Spleen (tissue), 11 donors: ENCODE measurements at regions not wholly inside any gene's neighbourhood (a gene's known extent, or its start where the extent isn't known, plus 50 kb on each side); places are given as distances from the start of the nearest gene placed in this dataset.

Source experiments
- DNase-seq: peaks from one replicate; pipeline ENCODE4 v3.0.0-alpha.2; 2020
- H3K27ac ChIP-seq, 8 donors: fragments of 200-600 bp; sonication (generic) in 7 of 8; 1 replicate in 4 of 8; 2 replicates in 4 of 8; pipeline versions ENCODE4 v1.5.0 to v1.8.0; 2016 to 2021; ENCODE audit warnings: inconsistent platforms in 4 of 8, mild to moderate bottlenecking in 4 of 8, moderate library complexity in 1 of 8
- H3K27me3 ChIP-seq, 7 donors: fragments of 200-600 bp; sonication (generic) in 6 of 7; replicated peaks in 1 of 7; 1 replicate in 4 of 7; 2 replicates in 3 of 7; pipeline versions ENCODE4 v1.5.0 to v1.8.0; 2016 to 2021; ENCODE audit warnings: inconsistent platforms in 3 of 7, mild to moderate bottlenecking in 1 of 7
- H3K36me3 ChIP-seq, 6 donors: fragments of 200-600 bp; sonication (generic) in 5 of 6; 1 replicate in 4 of 6; 2 replicates in 2 of 6; pipeline versions ENCODE4 v1.5.0 to v1.8.0; 2016 to 2021; ENCODE audit warnings: inconsistent platforms in 2 of 6
- H3K4me1 ChIP-seq, 6 donors: fragments of 200-600 bp; sonication (generic) in 5 of 6; 1 replicate in 3 of 6; 2 replicates in 3 of 6; pipeline versions ENCODE4 v1.5.0 to v1.8.0; 2016 to 2021; ENCODE audit warnings: inconsistent platforms in 3 of 6
- H3K4me3 ChIP-seq, 8 donors: fragments of 200-600 bp; sonication (generic) in 7 of 8; 1 replicate in 4 of 8; 2 replicates in 4 of 8; pipeline versions ENCODE4 v1.5.0 to v1.8.0; 2016 to 2021; ENCODE audit warnings: inconsistent platforms in 4 of 8, mild to moderate bottlenecking in 4 of 8, moderate library complexity in 2 of 8
- H3K9me3 ChIP-seq, 8 donors: fragments of 200-600 bp; sonication (generic) in 7 of 8; 1 replicate in 4 of 8; 2 replicates in 4 of 8; pipeline versions ENCODE4 v1.5.0 to v1.8.0; 2016 to 2021; ENCODE audit warnings: inconsistent platforms in 4 of 8
- CTCF ChIP-seq, 11 experiments: fragments of 200-600 bp in 7 of 11; fragments of 450-650 bp in 4 of 11; sonication (generic) in 4 of 11; IDR thresholded peaks in 8 of 11; conservative IDR thresholded peaks in 3 of 11; 1 replicate in 7 of 11; 2 replicates in 4 of 11; pipeline versions ENCODE4 v1.4.0 to v1.8.0; 2016 to 2021; ENCODE audit warnings: antibody characterized with exemption in 11 of 11, inconsistent platforms in 4 of 11, mild to moderate bottlenecking in 1 of 11
- POLR2A ChIP-seq, 3 donors: fragments of 450-650 bp; IDR thresholded peaks; one replicate each; pipeline ENCODE4 v1.5.1; 2017; ENCODE audit warnings: antibody characterized with exemption in 3 of 3, mild to moderate bottlenecking in 1 of 3
- POLR2AphosphoS5 ChIP-seq, 3 donors: sonication (generic); formaldehyde crosslinking; IDR thresholded peaks; one replicate each; pipeline ENCODE4 v1.5.1; 2017; ENCODE audit warnings: antibody characterized with exemption in 3 of 3
- WGBS, 5 donors: extraction: QIAGEN DNeasy Blood & Tissue Kit in 3 of 5; methylation state at CpG; one replicate each; pipeline versions ENCODE4 v1.1.5 to v1.1.7; 2013 to 2018; 5-methylcytosine and 5-hydroxymethylcytosine counted together
- intact Hi-C: fragments of 100-400 bp; cut with DNase I; formaldehyde crosslinking; loops from one replicate; pipeline ENCODE4 v1.15.0; 2023; ENCODE audit warnings: low total_unique reads
- donor health status: healthy with polysubstance abuse.
- donor health status: DM: no; HTN: no; CAD: no; lungs with moderate emphysema.
- donor health status: DM: no; HTN: no; CAD: no.
- donor health status: Bipolar disorder and iron deficiency.
- donor health status: healthy.
- donor health status: DM: no; HTN: no; CAD: no.
- donor health status: DM: yes; HTN: yes; CAD: no.

GRCh38 chr7:123060446-123060845 is 64.9 kb upstream of the TAS2R16 start:
- Histone ChIP-seq H3K4me3 (no peak overlapping the region), H3K27ac (no peak overlapping the region), H3K4me1 (no peaks in the 10 kb centered on the region), H3K36me3 (no peaks in the 10 kb centered on the region), H3K27me3 (no peaks in the 10 kb centered on the region), H3K9me3 (no peaks in the 10 kb centered on the region)
- no peak for DNase-seq
- TF ChIP-seq CTCF (IDR thresholded peaks at IDR 0.05 in 8 of 11, conservative IDR thresholded peaks at IDR 0.05 in 3 of 11) (no peak), POLR2AphosphoS5 (IDR thresholded peaks at IDR 0.05) (no peak), POLR2A (IDR thresholded peaks at IDR 0.05) (no peak)
- intact Hi-C loops: no loop called here

- DNase-seq: no peak
- H3K4me3 ChIP-seq: no peak overlapping the region
- H3K36me3 ChIP-seq: no peaks in the 10 kb centered on the region
- H3K9me3 ChIP-seq: peaks cover 0 to 10% (median 4%) of the 10 kb centered on the region in 8 donors
- intact Hi-C loops: no loop called here
- H3K27me3 ChIP-seq: no peaks in the 10 kb centered on the region
- TF ChIP-seq POLR2AphosphoS5 (IDR thresholded peaks at IDR 0.05) (no peak), CTCF (IDR thresholded peaks at IDR 0.05 in 8 of 11, conservative IDR thresholded peaks at IDR 0.05 in 3 of 11) (no peak), POLR2A (IDR thresholded peaks at IDR 0.05) (no peak)
- no peak overlapping the region for H3K27ac ChIP-seq
- H3K4me1 ChIP-seq: no peaks in the 10 kb centered on the region
Measured at GRCh38 chr7:123057911-123058310, 62.4 kb upstream of the TAS2R16 start.

- Histone ChIP-seq H3K36me3 (no peaks in the 10 kb centered on the region), H3K9me3 (peaks cover 0 to 42% (median 29%) of the 10 kb centered on the region in 8 donors), H3K27me3 (no peaks in the 10 kb centered on the region), H3K4me3 (no peak overlapping the region), H3K4me1 (no peaks in the 10 kb centered on the region), H3K27ac (no peak overlapping the region)
- intact Hi-C loops: no loop called here
- DNase-seq: no peak
- 58 to 71% (median 61%) methylated on average over 5 of the region's 5 CpGs for WGBS, 5 donors
- TF ChIP-seq CTCF (IDR thresholded peaks at IDR 0.05 in 8 of 11, conservative IDR thresholded peaks at IDR 0.05 in 3 of 11) (no peak), POLR2A (IDR thresholded peaks at IDR 0.05) (no peak), POLR2AphosphoS5 (IDR thresholded peaks at IDR 0.05) (no peak)
Measured at GRCh38 chr7:123054357-123055133, 59.0 kb upstream of the TAS2R16 start.

- no peak for DNase-seq
- Histone ChIP-seq H3K27ac (no peak overlapping the region), H3K27me3 (no peaks in the 10 kb centered on the region), H3K4me1 (no peaks in the 10 kb centered on the region), H3K4me3 (no peak overlapping the region), H3K9me3 (peaks cover 0 to 67% (median 55%) of the 10 kb centered on the region in 8 donors), H3K36me3 (no peaks in the 10 kb centered on the region)
- WGBS, 5 donors: 33 to 55% (median 44%) methylated on average over 1 of the region's 1 CpG
- intact Hi-C loops: no loop called here
- TF ChIP-seq CTCF (IDR thresholded peaks at IDR 0.05 in 8 of 11, conservative IDR thresholded peaks at IDR 0.05 in 3 of 11): no peak
- TF ChIP-seq POLR2AphosphoS5 (IDR thresholded peaks at IDR 0.05): no peak
- TF ChIP-seq POLR2A (IDR thresholded peaks at IDR 0.05): no peak
Measured at GRCh38 chr7:123051916-123052315, 56.4 kb upstream of the TAS2R16 start.
